ENCODE measurements at regions not wholly inside any gene's neighbourhood (a gene's known extent, or its start where the extent isn't known, plus 50 kb on each side); places are given as distances from the start of the nearest gene placed in this dataset.

GRCh38 chr20:22954661-22955060 lies 80.5 kb upstream of the SSTR4 start:
- TF ChIP-seq XRCC5 (IDR thresholded peaks at IDR 0.05; ENCODE audit: low read depth, low read length) (no peak), CTCF (IDR thresholded peaks at IDR 0.05 in 2 of 3, conservative IDR thresholded peaks at IDR 0.05 in 1 of 3; ENCODE audit: insufficient read depth in 2 of 3, low read depth in 1 of 3, low read length in 3 of 3) (no peak), TCF7L2 (IDR thresholded peaks at IDR 0.05; ENCODE audit: low read depth, low read length) (no peak), PKNOX1 (IDR thresholded peaks at IDR 0.05) (no peak), TFAP4 (CRISPR knock-in tag; IDR thresholded peaks at IDR 0.05; ENCODE audit: borderline replicate concordance) (no peak)

Measured in K562 (cell line).